NT2/D1 (cell line): ENCODE measurements at regions not wholly inside any gene's neighbourhood (a gene's known extent, or its start where the extent isn't known, plus 50 kb on each side); places are given as distances from the start of the nearest gene placed in this dataset.

Source experiments
- YY1 ChIP-seq: IDR thresholded peaks from 2 replicates; pipeline ENCODE4 v1.6.1; 2011; ENCODE audit not compliant: insufficient read length, insufficient read depth
- ZNF274 ChIP-seq: IDR thresholded peaks from 2 replicates; pipeline ENCODE4 v1.6.1; 2011; ENCODE audit warnings: mild to moderate bottlenecking, low read depth, low read length

GRCh38 chr10:128382225-128382624, 256.0 kb upstream of the MKI67 start:
- no peak for TF ChIP-seq YY1
- no peak for TF ChIP-seq ZNF274
